ENCODE measurements at regions not wholly inside any gene's neighbourhood (a gene's known extent, or its start where the extent isn't known, plus 50 kb on each side); places are given as distances from the start of the nearest gene placed in this dataset.

- no peak overlapping the region for H3K4me2 ChIP-seq (ENCODE audit: control insufficient read depth, extremely low read depth, insufficient read depth, low read depth, low read length)
- DNase-seq (ENCODE audit: low read depth, low spot score) = no peak
Observed at GRCh38 chr22:44403602-44404329, 91.0 kb upstream of the SHISAL1 start.

GRCh38 chr22:44403166-44403565, 90.4 kb upstream of the SHISAL1 start:
- dilution Hi-C loops (cut with MboI; ENCODE audit: extremely low pct_ligation_motif_present, low sequenced_read_pairs) = no loop called here
- H3K36me3 ChIP-seq (ENCODE audit: control insufficient read depth in 2 of 2, extremely low read depth in 1 of 2, insufficient read depth in 2 of 2, low read length in 2 of 2) = no peaks in the 10 kb centered on the region
- FAIRE-seq = no peak
- H2AFZ ChIP-seq (ENCODE audit: control insufficient read depth, low read length) = no peak overlapping the region
- no peaks in the 10 kb centered on the region for H3K4me1 ChIP-seq (ENCODE audit: control insufficient read depth, extremely low read depth, insufficient read depth, low read length)
- no peaks in the 10 kb centered on the region for H4K20me1 ChIP-seq (ENCODE audit: control insufficient read depth, extremely low read depth, insufficient read depth, low read length)
- H3K27me3 ChIP-seq (ENCODE audit: control insufficient read depth, extremely low read depth, insufficient read depth, low read length) = peaks cover 3% of the 10 kb centered on the region
- no peaks in the 10 kb centered on the region for H3K79me2 ChIP-seq (ENCODE audit: control insufficient read depth, insufficient read depth, low read length)
- H3K9me1 ChIP-seq (ENCODE audit: control insufficient read depth, extremely low read depth, insufficient read depth, low read length) = no peaks in the 10 kb centered on the region
- no peak for DNase-seq (ENCODE audit: low read depth, low spot score)
- no peaks in the 10 kb centered on the region for H3K9me3 ChIP-seq (ENCODE audit: control insufficient read depth, low read depth, low read length)
- H3K9ac ChIP-seq (ENCODE audit: control insufficient read depth, extremely low read depth, insufficient read depth, low read length) = no peak overlapping the region
- no peak overlapping the region for H3K4me2 ChIP-seq (ENCODE audit: control insufficient read depth, extremely low read depth, insufficient read depth, low read depth, low read length)
- no peak overlapping the region for H3K27ac ChIP-seq (ENCODE audit: control insufficient read depth, insufficient read depth, low read length)
- no peak overlapping the region for H3K4me3 ChIP-seq (ENCODE audit: control insufficient read depth in 2 of 3, extremely low read depth in 1 of 3, insufficient read depth in 2 of 3, low read depth in 1 of 3, low read length in 3 of 3)
- TF ChIP-seq EZH2 (IDR thresholded peaks at IDR 0.05; ENCODE audit: low read length) (no peak), CTCF (optimal IDR thresholded peaks at IDR 0.05 in 1 of 3, IDR thresholded peaks at IDR 0.05 in 1 of 3, conservative IDR thresholded peaks at IDR 0.05 in 1 of 3; ENCODE audit: extremely low read depth in 1 of 3, insufficient read depth in 2 of 3, low read length in 3 of 3) (no peak)

More at GRCh38 chr22:44403602-44404329, 91.0 kb upstream of the SHISAL1 start:
- H3K27me3 ChIP-seq (ENCODE audit: control insufficient read depth, extremely low read depth, insufficient read depth, low read length) = peaks cover 8% of the 10 kb centered on the region
- H3K36me3 ChIP-seq (ENCODE audit: control insufficient read depth in 2 of 2, extremely low read depth in 1 of 2, insufficient read depth in 2 of 2, low read length in 2 of 2) = no peaks in the 10 kb centered on the region
- H3K9me1 ChIP-seq (ENCODE audit: control insufficient read depth, extremely low read depth, insufficient read depth, low read length) = no peaks in the 10 kb centered on the region
- no peak overlapping the region for H3K27ac ChIP-seq (ENCODE audit: control insufficient read depth, insufficient read depth, low read length)
- TF ChIP-seq CTCF (optimal IDR thresholded peaks at IDR 0.05 in 1 of 3, IDR thresholded peaks at IDR 0.05 in 1 of 3, conservative IDR thresholded peaks at IDR 0.05 in 1 of 3; ENCODE audit: extremely low read depth in 1 of 3, insufficient read depth in 2 of 3, low read length in 3 of 3) (no peak), EZH2 (IDR thresholded peaks at IDR 0.05; ENCODE audit: low read length) (no peak)
- dilution Hi-C loops (cut with MboI; ENCODE audit: extremely low pct_ligation_motif_present, low sequenced_read_pairs) = no loop called here
- no peaks in the 10 kb centered on the region for H4K20me1 ChIP-seq (ENCODE audit: control insufficient read depth, extremely low read depth, insufficient read depth, low read length)
- H3K4me1 ChIP-seq (ENCODE audit: control insufficient read depth, extremely low read depth, insufficient read depth, low read length) = no peaks in the 10 kb centered on the region
- no peak for FAIRE-seq
- no peak overlapping the region for H2AFZ ChIP-seq (ENCODE audit: control insufficient read depth, low read length)
- no peaks in the 10 kb centered on the region for H3K9me3 ChIP-seq (ENCODE audit: control insufficient read depth, low read depth, low read length)
- no peak overlapping the region for H3K4me3 ChIP-seq (ENCODE audit: control insufficient read depth in 2 of 3, extremely low read depth in 1 of 3, insufficient read depth in 2 of 3, low read depth in 1 of 3, low read length in 3 of 3)
- H3K9ac ChIP-seq (ENCODE audit: control insufficient read depth, extremely low read depth, insufficient read depth, low read length) = no peak overlapping the region
- no peaks in the 10 kb centered on the region for H3K79me2 ChIP-seq (ENCODE audit: control insufficient read depth, insufficient read depth, low read length)
